BJ (cell line): ENCODE measurements at regions not wholly inside any gene's neighbourhood (a gene's known extent, or its start where the extent isn't known, plus 50 kb on each side); places are given as distances from the start of the nearest gene placed in this dataset.

Source experiments
- CTCF ChIA-PET: fragments of 350-600 bp; formaldehyde crosslinking; extraction: SDS; loops from one replicate; lab custom pipeline; 2021; ENCODE audit warnings: antibody characterized with exemption, inconsistent platforms; lab: Yijun Ruan, JAX
- POLR2A ChIA-PET: fragments of 300-600 bp; sonication (Branson Sonifier 250); formaldehyde crosslinking; extraction: SDS; loops from one replicate; lab custom pipeline; 2021; ENCODE audit warnings: antibody characterized with exemption; lab: Charles Lee
- DNase-seq: peaks from one replicate; pipeline ENCODE4 v3.0.0-alpha.2; 2011; ENCODE audit warnings: low read depth
- H3K27me3 ChIP-seq: 2 replicates; pipeline ENCODE4 v1.6.0; 2011; ENCODE audit warnings: low read length; ENCODE audit not compliant: control insufficient read depth, insufficient read depth
- H3K36me3 ChIP-seq: 2 replicates; pipeline ENCODE4 v1.5.1; 2011; ENCODE audit warnings: low read length; ENCODE audit not compliant: control insufficient read depth, insufficient read depth
- H3K4me3 ChIP-seq: 2 replicates; pipeline ENCODE4 v1.5.1; 2011; ENCODE audit warnings: low read depth, mild to moderate bottlenecking, control low read depth, low read length
- CTCF ChIP-seq: IDR thresholded peaks from 2 replicates; pipeline ENCODE4 v1.5.1; 2011; ENCODE audit warnings: low read depth, mild to moderate bottlenecking, control low read depth, inconsistent platforms, low read length, moderate library complexity; ENCODE audit not compliant: insufficient read depth

GRCh38 chr4:29199485-29199884 is 1520.7 kb upstream of the PCDH7 start:
- Histone ChIP-seq H3K36me3 (no peaks in the 10 kb centered on the region), H3K4me3 (no peak overlapping the region), H3K27me3 (no peaks in the 10 kb centered on the region)
- ChIA-PET POLR2A (no interaction called here), CTCF (no interaction called here)
- DNase-seq = no peak
- TF ChIP-seq CTCF = no peak

- TF ChIP-seq CTCF = no peak
- no peaks in the 10 kb centered on the region for H3K27me3 ChIP-seq
- ChIA-PET CTCF (no interaction called here), POLR2A (no interaction called here)
- no peaks in the 10 kb centered on the region for H3K36me3 ChIP-seq
- DNase-seq = no peak
- H3K4me3 ChIP-seq = no peak overlapping the region
Measured at GRCh38 chr4:29213020-29213419, 1507.1 kb upstream of the PCDH7 start.

- TF ChIP-seq CTCF = no peak
- DNase-seq = no peak
- ChIA-PET POLR2A (no interaction called here), CTCF (no interaction called here)
- Histone ChIP-seq H3K27me3 (no peaks in the 10 kb centered on the region), H3K36me3 (no peaks in the 10 kb centered on the region), H3K4me3 (no peak overlapping the region)
Measured at GRCh38 chr4:29220761-29221160, 1499.4 kb upstream of the PCDH7 start.

GRCh38 chr4:29224911-29225310 is 1495.3 kb upstream of the PCDH7 start:
- no peak for DNase-seq
- Histone ChIP-seq H3K4me3 (no peak overlapping the region), H3K36me3 (no peaks in the 10 kb centered on the region), H3K27me3 (no peaks in the 10 kb centered on the region)
- POLR2A ChIA-PET = no interaction called here
- no peak for TF ChIP-seq CTCF
- CTCF ChIA-PET = no interaction called here

- Histone ChIP-seq H3K36me3 (no peaks in the 10 kb centered on the region), H3K4me3 (no peak overlapping the region), H3K27me3 (no peaks in the 10 kb centered on the region)
- ChIA-PET CTCF (no interaction called here), POLR2A (no interaction called here)
- DNase-seq = no peak
- no peak for TF ChIP-seq CTCF
Measured at GRCh38 chr4:29240641-29241040, 1479.5 kb upstream of the PCDH7 start.
